ENCODE measurements at regions not wholly inside any gene's neighbourhood (a gene's known extent, or its start where the extent isn't known, plus 50 kb on each side); places are given as distances from the start of the nearest gene placed in this dataset.
"Not testable (repeated sequence)": the region's sequence is repeated elsewhere in the genome, so short reads cannot be mapped to it uniquely, and the experiment has no call there.

DNA sequence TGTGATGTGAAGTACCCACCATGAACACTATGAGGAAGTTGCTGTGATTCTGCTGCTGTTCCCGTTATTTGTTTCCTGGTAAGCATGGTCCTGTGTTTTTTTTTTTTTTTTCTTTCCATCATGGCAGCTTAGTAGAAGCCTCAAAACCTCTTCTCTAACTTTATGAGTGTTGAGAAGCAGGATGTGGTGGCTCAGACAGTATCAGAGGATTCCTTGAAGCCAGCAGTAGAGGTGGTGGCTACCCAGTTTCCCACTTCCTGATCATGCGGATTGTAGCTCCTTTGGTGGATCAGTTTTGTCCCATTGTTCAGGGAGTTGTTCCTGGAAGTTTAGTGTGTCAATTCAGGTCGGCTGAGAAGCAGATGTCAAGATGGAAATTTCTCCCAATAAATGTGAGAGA is 175.8 kb downstream of the ATP23 start:
- TF ChIP-seq EZH2phosphoT487 (conservative IDR thresholded peaks at IDR 0.05; ENCODE audit: low read length), result no peak
- Histone ChIP-seq H3K4me2 (ENCODE audit: low read depth, low read length, poor library complexity, severe bottlenecking) (no peak overlapping the region), H3K9ac (ENCODE audit: low read length) (no peak overlapping the region), H3K27me3 (ENCODE audit: low read length) (no peaks in the 10 kb centered on the region), H2AFZ (ENCODE audit: low read depth, low read length, severe bottlenecking) (no peak overlapping the region), H3K27ac (ENCODE audit: low read depth, low read length) (no peak overlapping the region), H3K9me2 (replicated peaks; ENCODE audit: insufficient read depth, low read length) (no peaks in the 10 kb centered on the region), H3K4me3 (ENCODE audit: insufficient read depth, low read length, poor library complexity, severe bottlenecking) (no peak overlapping the region), H3K9me3 (ENCODE audit: insufficient read depth, low read length) (no peaks in the 10 kb centered on the region), H3F3A (ENCODE audit: insufficient read depth) (no peaks in the 10 kb centered on the region), H3K36me3 (ENCODE audit: low read length) (no peaks in the 10 kb centered on the region), H3K79me2 (ENCODE audit: insufficient read depth, low read length) (no peaks in the 10 kb centered on the region), H4K20me1 (ENCODE audit: low read depth, low read length) (no peaks in the 10 kb centered on the region)

DNA sequence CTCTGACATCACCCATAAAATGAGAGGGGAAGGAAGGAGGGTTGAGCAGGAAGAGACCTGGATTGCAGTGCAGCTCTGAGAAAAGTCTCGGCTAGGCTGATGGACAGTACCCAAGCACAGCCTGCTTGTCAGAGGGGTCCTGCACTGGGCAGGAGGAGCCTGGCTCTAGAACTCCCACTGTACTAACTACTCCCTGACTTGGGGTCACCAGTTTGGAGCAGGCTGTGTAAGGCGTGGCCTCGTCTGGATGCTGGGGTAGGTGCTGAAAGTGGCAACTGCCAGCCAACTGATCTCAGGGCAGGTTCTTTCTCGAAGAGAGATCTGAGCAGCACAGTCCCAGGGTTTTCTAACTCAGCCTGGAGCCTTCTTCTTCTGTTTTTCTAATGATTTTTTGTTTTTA is 176.3 kb downstream of the ATP23 start:
- H3K79me2 ChIP-seq (ENCODE audit: insufficient read depth, low read length), result no peaks in the 10 kb centered on the region
- no peak overlapping the region for H3K9ac ChIP-seq (ENCODE audit: low read length)
- no peaks in the 10 kb centered on the region for H3F3A ChIP-seq (ENCODE audit: insufficient read depth)
- TF ChIP-seq, protein P1, sequence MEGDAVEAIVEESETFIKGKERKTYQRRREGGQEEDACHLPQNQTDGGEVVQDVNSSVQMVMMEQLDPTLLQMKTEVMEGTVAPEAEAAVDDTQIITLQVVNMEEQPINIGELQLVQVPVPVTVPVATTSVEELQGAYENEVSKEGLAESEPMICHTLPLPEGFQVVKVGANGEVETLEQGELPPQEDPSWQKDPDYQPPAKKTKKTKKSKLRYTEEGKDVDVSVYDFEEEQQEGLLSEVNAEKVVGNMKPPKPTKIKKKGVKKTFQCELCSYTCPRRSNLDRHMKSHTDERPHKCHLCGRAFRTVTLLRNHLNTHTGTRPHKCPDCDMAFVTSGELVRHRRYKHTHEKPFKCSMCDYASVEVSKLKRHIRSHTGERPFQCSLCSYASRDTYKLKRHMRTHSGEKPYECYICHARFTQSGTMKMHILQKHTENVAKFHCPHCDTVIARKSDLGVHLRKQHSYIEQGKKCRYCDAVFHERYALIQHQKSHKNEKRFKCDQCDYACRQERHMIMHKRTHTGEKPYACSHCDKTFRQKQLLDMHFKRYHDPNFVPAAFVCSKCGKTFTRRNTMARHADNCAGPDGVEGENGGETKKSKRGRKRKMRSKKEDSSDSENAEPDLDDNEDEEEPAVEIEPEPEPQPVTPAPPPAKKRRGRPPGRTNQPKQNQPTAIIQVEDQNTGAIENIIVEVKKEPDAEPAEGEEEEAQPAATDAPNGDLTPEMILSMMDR (IDR thresholded peaks at IDR 0.05; ENCODE audit: insufficient read depth, low read length, poor library complexity, severe bottlenecking), result no peak
- TF ChIP-seq EZH2phosphoT487 (conservative IDR thresholded peaks at IDR 0.05; ENCODE audit: low read length), result no peak
- H3K27ac ChIP-seq (ENCODE audit: low read depth, low read length), result no peak overlapping the region
- H3K4me3 ChIP-seq (ENCODE audit: insufficient read depth, low read length, poor library complexity, severe bottlenecking), result no peak overlapping the region
- no peaks in the 10 kb centered on the region for H3K27me3 ChIP-seq (ENCODE audit: low read length)
- no peak overlapping the region for H3K4me2 ChIP-seq (ENCODE audit: low read depth, low read length, poor library complexity, severe bottlenecking)
- H3K36me3 ChIP-seq (ENCODE audit: low read length), result no peaks in the 10 kb centered on the region
- no peak overlapping the region for H2AFZ ChIP-seq (ENCODE audit: low read depth, low read length, severe bottlenecking)
- no peaks in the 10 kb centered on the region for H3K9me2 ChIP-seq (replicated peaks; ENCODE audit: insufficient read depth, low read length)
- no peaks in the 10 kb centered on the region for H4K20me1 ChIP-seq (ENCODE audit: low read depth, low read length)
- no peaks in the 10 kb centered on the region for H3K9me3 ChIP-seq (ENCODE audit: insufficient read depth, low read length)

DNA sequence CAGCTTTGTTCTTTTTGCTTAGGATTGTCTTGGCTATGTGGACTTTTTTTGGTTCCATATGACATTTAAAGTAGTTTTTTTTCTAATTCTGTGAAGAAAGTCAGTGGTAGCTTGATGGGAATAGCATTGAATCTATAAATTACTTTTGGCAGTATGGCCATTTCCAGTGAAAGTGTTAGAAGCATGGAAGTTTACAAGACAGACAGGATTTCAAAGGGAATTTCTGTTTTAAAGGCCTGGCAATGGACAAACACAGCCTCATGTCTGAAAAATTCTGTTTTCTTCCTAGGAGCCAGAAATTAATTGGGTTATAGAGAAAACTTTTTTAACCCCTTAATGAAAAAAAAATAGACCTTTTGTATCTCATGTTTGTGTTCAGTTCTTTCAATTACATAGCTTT is 184.4 kb downstream of the ATP23 start:
- H3K27me3 ChIP-seq (ENCODE audit: low read length); H3F3A ChIP-seq (ENCODE audit: insufficient read depth); H3K27ac ChIP-seq (ENCODE audit: low read depth, low read length); H3K36me3 ChIP-seq (ENCODE audit: low read length); H3K79me2 ChIP-seq (ENCODE audit: insufficient read depth, low read length); H3K9me3 ChIP-seq (ENCODE audit: insufficient read depth, low read length); H3K4me3 ChIP-seq (ENCODE audit: insufficient read depth, low read length, poor library complexity, severe bottlenecking); H2AFZ ChIP-seq (ENCODE audit: low read depth, low read length, severe bottlenecking); H3K4me2 ChIP-seq (ENCODE audit: low read depth, low read length, poor library complexity, severe bottlenecking); H3K9me2 ChIP-seq (replicated peaks; ENCODE audit: insufficient read depth, low read length); H3K9ac ChIP-seq (ENCODE audit: low read length); H4K20me1 ChIP-seq (ENCODE audit: low read depth, low read length): not testable (repeated sequence)

DNA sequence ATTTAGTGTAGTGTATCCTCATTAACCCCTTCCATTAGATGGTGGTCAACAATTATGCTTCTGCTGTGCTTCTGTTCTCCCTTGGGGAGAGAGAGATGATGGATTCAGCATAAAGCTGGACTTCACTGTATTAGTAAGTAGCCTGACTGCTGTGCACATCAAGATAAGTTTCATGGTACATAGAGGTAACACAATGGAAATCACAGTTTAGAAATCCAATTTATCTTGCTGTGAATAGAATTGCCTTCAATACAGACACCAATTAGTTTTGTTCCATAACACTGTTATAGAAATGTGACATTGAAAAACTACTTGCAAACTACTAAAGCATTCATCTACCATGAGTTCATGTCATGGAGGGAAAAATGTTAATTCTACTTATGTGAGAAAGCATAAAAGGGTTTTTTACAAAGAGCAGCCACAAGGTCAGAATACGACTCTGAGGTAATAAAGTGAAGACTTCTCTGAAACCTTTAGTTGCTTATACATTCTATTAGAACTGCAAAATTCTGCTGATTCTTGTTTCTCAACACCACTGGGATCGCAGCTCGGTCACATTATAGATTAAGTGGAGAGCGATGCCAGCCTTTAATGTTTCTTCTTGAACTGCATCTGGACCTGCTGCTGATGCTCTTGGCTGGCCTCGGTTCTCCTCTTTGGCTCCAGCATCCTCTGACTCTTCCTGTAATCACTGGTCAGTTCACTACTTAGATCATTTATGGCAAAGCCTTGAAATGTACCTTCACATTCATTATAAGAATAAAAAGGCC is 190.8 kb downstream of the ATP23 start:
- Histone ChIP-seq H3K79me2 (ENCODE audit: insufficient read depth, low read length) (no peaks in the 10 kb centered on the region), H3K27me3 (ENCODE audit: low read length) (no peaks in the 10 kb centered on the region), H3K9me2 (replicated peaks; ENCODE audit: insufficient read depth, low read length) (no peaks in the 10 kb centered on the region), H3K9me3 (ENCODE audit: insufficient read depth, low read length) (no peaks in the 10 kb centered on the region), H3K4me2 (ENCODE audit: low read depth, low read length, poor library complexity, severe bottlenecking) (no peak overlapping the region), H3K36me3 (ENCODE audit: low read length) (no peaks in the 10 kb centered on the region), H2AFZ (ENCODE audit: low read depth, low read length, severe bottlenecking) (no peak overlapping the region), H4K20me1 (ENCODE audit: low read depth, low read length) (no peaks in the 10 kb centered on the region), H3K4me3 (ENCODE audit: insufficient read depth, low read length, poor library complexity, severe bottlenecking) (no peak overlapping the region), H3K9ac (ENCODE audit: low read length) (no peak overlapping the region), H3K27ac (ENCODE audit: low read depth, low read length) (no peak overlapping the region), H3F3A (ENCODE audit: insufficient read depth) (no peaks in the 10 kb centered on the region)
- TF ChIP-seq, protein P1 (IDR thresholded peaks at IDR 0.05; ENCODE audit: insufficient read depth, low read length, poor library complexity, severe bottlenecking), result no peak
- no peak for TF ChIP-seq EZH2phosphoT487 (conservative IDR thresholded peaks at IDR 0.05; ENCODE audit: low read length)
